ENCODE measurements at regions not wholly inside any gene's neighbourhood (a gene's known extent, or its start where the extent isn't known, plus 50 kb on each side); places are given as distances from the start of the nearest gene placed in this dataset.

- TF ChIP-seq, protein P1, sequence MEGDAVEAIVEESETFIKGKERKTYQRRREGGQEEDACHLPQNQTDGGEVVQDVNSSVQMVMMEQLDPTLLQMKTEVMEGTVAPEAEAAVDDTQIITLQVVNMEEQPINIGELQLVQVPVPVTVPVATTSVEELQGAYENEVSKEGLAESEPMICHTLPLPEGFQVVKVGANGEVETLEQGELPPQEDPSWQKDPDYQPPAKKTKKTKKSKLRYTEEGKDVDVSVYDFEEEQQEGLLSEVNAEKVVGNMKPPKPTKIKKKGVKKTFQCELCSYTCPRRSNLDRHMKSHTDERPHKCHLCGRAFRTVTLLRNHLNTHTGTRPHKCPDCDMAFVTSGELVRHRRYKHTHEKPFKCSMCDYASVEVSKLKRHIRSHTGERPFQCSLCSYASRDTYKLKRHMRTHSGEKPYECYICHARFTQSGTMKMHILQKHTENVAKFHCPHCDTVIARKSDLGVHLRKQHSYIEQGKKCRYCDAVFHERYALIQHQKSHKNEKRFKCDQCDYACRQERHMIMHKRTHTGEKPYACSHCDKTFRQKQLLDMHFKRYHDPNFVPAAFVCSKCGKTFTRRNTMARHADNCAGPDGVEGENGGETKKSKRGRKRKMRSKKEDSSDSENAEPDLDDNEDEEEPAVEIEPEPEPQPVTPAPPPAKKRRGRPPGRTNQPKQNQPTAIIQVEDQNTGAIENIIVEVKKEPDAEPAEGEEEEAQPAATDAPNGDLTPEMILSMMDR (IDR thresholded peaks at IDR 0.05), result no peak
- H3K27ac Mint-ChIP-seq, result no peak overlapping the region
- no peaks in the 10 kb centered on the region for H3K27me3 Mint-ChIP-seq
- no peaks in the 10 kb centered on the region for H3K4me1 ChIP-seq (ENCODE audit: insufficient read depth, low read length)
- H3K4me3 Mint-ChIP-seq, result no peak overlapping the region
- ATAC-seq (ENCODE audit: poor library complexity) (no peak), DNase-seq (no peak)
- POLR2A ChIA-PET, result no interaction called here
- CTCF ChIA-PET, result interaction anchor here (0.6 kb wide), 1 partner anchor 1245 kb away, joined by 3 read pairs; no protein-coding TSS in a partner anchor
- intact Hi-C loops (cut with DNase I, micrococcal nuclease), result no loop called here
- no peaks in the 10 kb centered on the region for H3K27me3 ChIP-seq (ENCODE audit: control insufficient read depth in 1 of 2, insufficient read depth in 2 of 2, low read length in 2 of 2)
- no peak overlapping the region for H3K4me3 ChIP-seq (ENCODE audit: low read length)
- H3K36me3 Mint-ChIP-seq (ENCODE audit: low read depth), result no peaks in the 10 kb centered on the region
- peaks cover 0 to 3% of the 10 kb centered on the region in 2 experiments for H3K9me3 ChIP-seq (ENCODE audit: control insufficient read depth in 1 of 2, insufficient read depth in 1 of 2, low read length in 2 of 2)
- no peaks in the 10 kb centered on the region for H3K36me3 ChIP-seq (ENCODE audit: insufficient read depth, low read length)
- H3K4me1 Mint-ChIP-seq (ENCODE audit: low read depth), result no peaks in the 10 kb centered on the region
- no peak overlapping the region for H3K27ac ChIP-seq (ENCODE audit: low read depth in 1 of 2, low read length in 2 of 2)
- H3K9me3 Mint-ChIP-seq, result no peaks in the 10 kb centered on the region
Observed at GRCh38 chr5:8694545-8694944, 825.6 kb downstream of the MTRR start.

DNA sequence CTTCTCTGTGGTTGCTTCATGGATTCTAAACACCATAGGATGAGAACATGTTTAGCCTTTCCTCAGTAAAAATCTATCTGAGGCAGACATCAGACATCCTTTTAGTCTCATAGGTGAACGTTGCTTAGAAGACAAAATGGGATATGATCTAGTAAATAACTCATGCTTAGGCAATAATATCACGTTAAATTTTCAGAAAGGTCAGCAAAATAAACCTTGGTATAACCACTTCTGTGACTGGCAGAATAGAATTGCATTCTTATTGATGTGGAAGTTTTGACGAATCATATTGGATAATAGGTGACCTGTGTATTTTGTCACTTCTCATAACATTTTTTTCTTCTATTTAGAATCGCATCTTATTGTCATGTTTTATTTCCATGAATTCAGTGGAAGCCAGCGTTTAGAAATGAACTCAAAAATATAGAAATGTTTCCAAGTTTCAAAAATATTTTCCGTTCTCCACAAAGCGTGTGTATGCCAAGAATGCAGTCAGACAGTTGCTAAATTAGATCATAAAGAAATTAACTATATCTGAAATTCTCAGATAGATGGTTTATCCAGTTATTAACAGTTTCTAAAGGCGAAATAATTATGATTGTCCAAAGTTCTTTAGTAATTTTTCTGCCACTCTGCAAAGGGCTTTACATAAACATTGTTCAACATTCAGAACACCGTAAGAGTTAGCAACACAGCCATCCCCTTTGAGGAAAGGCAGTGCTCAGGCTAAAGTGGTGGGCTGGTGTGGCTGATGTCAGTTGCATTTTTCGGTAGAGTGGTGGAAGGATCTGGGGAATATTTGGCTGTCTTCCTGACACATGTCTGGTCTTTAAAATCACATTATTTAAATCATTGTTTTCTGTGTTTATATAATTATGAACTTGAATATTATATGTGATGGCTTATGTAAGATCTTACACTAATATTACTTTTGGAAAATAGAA, 827.2 kb downstream of the MTRR start:
- ChIA-PET CTCF (no interaction called here), POLR2A (no interaction called here)
- Histone ChIP-seq H3K9me3 (ENCODE audit: control insufficient read depth in 1 of 2, insufficient read depth in 1 of 2, low read length in 2 of 2) (no peaks in the 10 kb centered on the region), H3K4me1 (ENCODE audit: insufficient read depth, low read length) (no peaks in the 10 kb centered on the region), H3K27me3 (ENCODE audit: control insufficient read depth in 1 of 2, insufficient read depth in 2 of 2, low read length in 2 of 2) (no peaks in the 10 kb centered on the region), H3K36me3 (ENCODE audit: insufficient read depth, low read length) (no peaks in the 10 kb centered on the region), H3K27ac (ENCODE audit: low read depth in 1 of 2, low read length in 2 of 2) (no peak overlapping the region), H3K4me3 (ENCODE audit: low read length) (no peak overlapping the region)
- Mint-ChIP-seq H3K27me3 (no peaks in the 10 kb centered on the region), H3K36me3 (ENCODE audit: low read depth) (no peaks in the 10 kb centered on the region), H3K9me3 (peaks cover 3% of the 10 kb centered on the region), H3K4me1 (ENCODE audit: low read depth) (no peaks in the 10 kb centered on the region), H3K4me3 (no peak overlapping the region), H3K27ac (no peak overlapping the region)
- TF ChIP-seq, protein P1 (IDR thresholded peaks at IDR 0.05), result no peak
- DNase-seq (no peak), ATAC-seq (ENCODE audit: poor library complexity) (no peak)
- intact Hi-C loops (cut with DNase I, micrococcal nuclease), result no loop called here

DNA sequence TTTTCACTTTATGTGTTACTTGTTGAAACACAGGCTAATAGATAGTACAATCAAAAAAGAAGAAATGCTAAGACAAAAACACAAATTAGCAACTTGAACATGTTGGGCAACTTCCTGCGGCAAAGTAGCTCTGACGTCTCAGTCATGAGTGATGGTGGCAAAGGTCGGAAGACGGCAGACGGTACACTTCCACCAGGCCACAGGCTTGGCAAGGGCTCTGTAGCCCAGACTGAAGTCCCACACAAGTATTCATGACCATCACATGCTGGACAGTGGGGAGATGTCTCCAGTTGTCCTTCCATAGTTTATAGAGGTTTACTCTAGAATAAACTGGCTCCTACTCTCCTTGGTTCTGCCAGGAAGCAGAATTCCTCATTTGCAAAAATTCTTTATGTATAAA, 831.3 kb downstream of the MTRR start:
- Histone ChIP-seq H3K36me3 (ENCODE audit: insufficient read depth, low read length) (no peaks in the 10 kb centered on the region), H3K4me1 (ENCODE audit: insufficient read depth, low read length) (no peaks in the 10 kb centered on the region), H3K27ac (ENCODE audit: low read depth in 1 of 2, low read length in 2 of 2) (no peak overlapping the region), H3K27me3 (ENCODE audit: control insufficient read depth in 1 of 2, insufficient read depth in 2 of 2, low read length in 2 of 2) (no peaks in the 10 kb centered on the region), H3K9me3 (ENCODE audit: control insufficient read depth in 1 of 2, insufficient read depth in 1 of 2, low read length in 2 of 2) (no peaks in the 10 kb centered on the region), H3K4me3 (ENCODE audit: low read length) (no peak overlapping the region)
- TF ChIP-seq, protein P1 (IDR thresholded peaks at IDR 0.05), result no peak
- Mint-ChIP-seq H3K27ac (no peak overlapping the region), H3K9me3 (peaks cover 7% of the 10 kb centered on the region), H3K36me3 (ENCODE audit: low read depth) (no peaks in the 10 kb centered on the region), H3K4me1 (ENCODE audit: low read depth) (no peaks in the 10 kb centered on the region), H3K27me3 (no peaks in the 10 kb centered on the region), H3K4me3 (no peak overlapping the region)
- DNase-seq, result no peak
- no peak for ATAC-seq (ENCODE audit: poor library complexity)
- POLR2A ChIA-PET, result no interaction called here
- CTCF ChIA-PET, result no interaction called here
- intact Hi-C loops (cut with DNase I, micrococcal nuclease), result no loop called here
